GM13977 (cell line): ENCODE measurements at regions not wholly inside any gene's neighbourhood (a gene's known extent, or its start where the extent isn't known, plus 50 kb on each side); places are given as distances from the start of the nearest gene placed in this dataset.

ENCODE experiments used
- DNase-seq: peaks from one replicate; pipeline ENCODE4 v3.0.0; 2012; ENCODE audit warnings: low spot score
- CTCF ChIP-seq: IDR thresholded peaks from 2 replicates; pipeline ENCODE4 v1.5.1; 2012; ENCODE audit warnings: mild to moderate bottlenecking, control low read depth; ENCODE audit not compliant: insufficient read depth; ENCODE audit errors: extremely low read depth, missing control alignments
- in situ Hi-C: fragments of 300-500 bp; cut with MboI; formaldehyde crosslinking; loops from one replicate; pipeline ENCODE4 v1.12.0; 2022; ENCODE audit warnings: low sequenced_read_pairs, low pct_unique_long_range_greater_than_20kb, mixed read lengths, inconsistent platforms; ENCODE audit not compliant: unreplicated experiment

- no peak for DNase-seq
- no peak for TF ChIP-seq CTCF
- in situ Hi-C loops = no loop called here
Measured at GRCh38 chr3:34292605-34293300, 494.3 kb downstream of the PDCD6IP start.

GRCh38 chr3:34294240-34294639 is 495.8 kb downstream of the PDCD6IP start:
- in situ Hi-C loops = no loop called here
- DNase-seq = no peak
- TF ChIP-seq CTCF = no peak

GRCh38 chr3:34296796-34297195 is 498.4 kb downstream of the PDCD6IP start:
- in situ Hi-C loops = no loop called here
- TF ChIP-seq CTCF = no peak
- DNase-seq = no peak

- in situ Hi-C loops = no loop called here
- no peak for TF ChIP-seq CTCF
- DNase-seq = no peak
Measured at GRCh38 chr3:34298653-34299052, 500.2 kb downstream of the PDCD6IP start.

- no peak for TF ChIP-seq CTCF
- in situ Hi-C loops = no loop called here
- DNase-seq = no peak
Measured at GRCh38 chr3:34300621-34301020, 502.2 kb downstream of the PDCD6IP start.

GRCh38 chr3:34301313-34301712 is 502.9 kb downstream of the PDCD6IP start:
- no peak for DNase-seq
- TF ChIP-seq CTCF = no peak
- in situ Hi-C loops = no loop called here
